ENCODE measurements at regions not wholly inside any gene's neighbourhood (a gene's known extent, or its start where the extent isn't known, plus 50 kb on each side); places are given as distances from the start of the nearest gene placed in this dataset.

- ChIA-PET CTCF (ENCODE audit: unreplicated experiment) (no interaction called here), POLR2A (no interaction called here)
- no peak overlapping the region for H2AFZ ChIP-seq (ENCODE audit: low read length)
- no peaks in the 10 kb centered on the region for H3K9me2 ChIP-seq (ENCODE audit: insufficient read depth, low read length)
- H3K4me3 ChIP-seq (ENCODE audit: low read depth, low read length, poor library complexity, severe bottlenecking), result no peak overlapping the region
- no peak for DNase-seq (ENCODE audit: low spot score)
- no peak overlapping the region for H3K4me2 ChIP-seq (ENCODE audit: low read length)
- no peaks in the 10 kb centered on the region for H3K36me3 ChIP-seq (ENCODE audit: insufficient read depth, low read length)
- no peaks in the 10 kb centered on the region for H3K9me3 ChIP-seq (ENCODE audit: low read length)
- H3K4me1 ChIP-seq (ENCODE audit: insufficient read depth, low read length, poor library complexity, severe bottlenecking), result no peaks in the 10 kb centered on the region
- BruUV-seq (replicated peaks), result no TSS peak
- H3K27ac ChIP-seq (ENCODE audit: low read depth, low read length, poor library complexity, severe bottlenecking), result no peak overlapping the region
- H4K20me1 ChIP-seq (ENCODE audit: insufficient read depth, low read length), result no peaks in the 10 kb centered on the region
- TF ChIP-seq CTCF (conservative IDR thresholded peaks at IDR 0.05; ENCODE audit: low read length) (no peak), EZH2phosphoT487 (IDR thresholded peaks at IDR 0.05; ENCODE audit: borderline replicate concordance, low read depth, low read length) (no peak)
- no peaks in the 10 kb centered on the region for H3K79me2 ChIP-seq (ENCODE audit: insufficient read depth, low read depth, low read length)
- intact Hi-C loops (cut with micrococcal nuclease; ENCODE audit: unreplicated experiment), result no loop called here
Measured at GRCh38 chr12:89067421-89068187, 284.7 kb downstream of the DUSP6 start.

GRCh38 chr12:89064780-89065179 lies 287.5 kb downstream of the DUSP6 start:
- Histone ChIP-seq H3K4me2 (ENCODE audit: low read length) (no peak overlapping the region), H3K9me3 (ENCODE audit: low read length) (no peaks in the 10 kb centered on the region), H3K4me1 (ENCODE audit: insufficient read depth, low read length, poor library complexity, severe bottlenecking) (no peaks in the 10 kb centered on the region), H3K79me2 (ENCODE audit: insufficient read depth, low read depth, low read length) (no peaks in the 10 kb centered on the region), H3K9me2 (ENCODE audit: insufficient read depth, low read length) (no peaks in the 10 kb centered on the region), H3K36me3 (ENCODE audit: insufficient read depth, low read length) (no peaks in the 10 kb centered on the region), H3K4me3 (ENCODE audit: low read depth, low read length, poor library complexity, severe bottlenecking) (no peak overlapping the region), H2AFZ (ENCODE audit: low read length) (no peak overlapping the region), H4K20me1 (ENCODE audit: insufficient read depth, low read length) (no peaks in the 10 kb centered on the region), H3K27ac (ENCODE audit: low read depth, low read length, poor library complexity, severe bottlenecking) (no peak overlapping the region)
- no TSS peak for BruUV-seq (replicated peaks)
- DNase-seq (ENCODE audit: low spot score), result no peak
- POLR2A ChIA-PET, result interaction anchor here (0.6 to 0.9 kb wide), 4 partner anchors 14 to 377 kb away, joined by 3 to 6 read pairs (median 4); no protein-coding TSS in a partner anchor
- CTCF ChIA-PET (ENCODE audit: unreplicated experiment), result no interaction called here
- intact Hi-C loops (cut with micrococcal nuclease; ENCODE audit: unreplicated experiment), result no loop called here
- TF ChIP-seq EZH2phosphoT487 (IDR thresholded peaks at IDR 0.05; ENCODE audit: borderline replicate concordance, low read depth, low read length) (no peak), CTCF (conservative IDR thresholded peaks at IDR 0.05; ENCODE audit: low read length) (no peak)

GRCh38 chr12:89064151-89064550 lies 288.1 kb downstream of the DUSP6 start:
- no peaks in the 10 kb centered on the region for H3K9me2 ChIP-seq (ENCODE audit: insufficient read depth, low read length)
- H2AFZ ChIP-seq (ENCODE audit: low read length), result no peak overlapping the region
- no peaks in the 10 kb centered on the region for H3K36me3 ChIP-seq (ENCODE audit: insufficient read depth, low read length)
- no peak overlapping the region for H3K4me3 ChIP-seq (ENCODE audit: low read depth, low read length, poor library complexity, severe bottlenecking)
- no peaks in the 10 kb centered on the region for H3K9me3 ChIP-seq (ENCODE audit: low read length)
- H3K4me1 ChIP-seq (ENCODE audit: insufficient read depth, low read length, poor library complexity, severe bottlenecking), result no peaks in the 10 kb centered on the region
- H3K4me2 ChIP-seq (ENCODE audit: low read length), result no peak overlapping the region
- no peaks in the 10 kb centered on the region for H3K79me2 ChIP-seq (ENCODE audit: insufficient read depth, low read depth, low read length)
- no TSS peak for BruUV-seq (replicated peaks)
- intact Hi-C loops (cut with micrococcal nuclease; ENCODE audit: unreplicated experiment), result no loop called here
- no peak for DNase-seq (ENCODE audit: low spot score)
- no peaks in the 10 kb centered on the region for H4K20me1 ChIP-seq (ENCODE audit: insufficient read depth, low read length)
- no peak overlapping the region for H3K27ac ChIP-seq (ENCODE audit: low read depth, low read length, poor library complexity, severe bottlenecking)
- TF ChIP-seq CTCF (conservative IDR thresholded peaks at IDR 0.05; ENCODE audit: low read length) (no peak), EZH2phosphoT487 (IDR thresholded peaks at IDR 0.05; ENCODE audit: borderline replicate concordance, low read depth, low read length) (no peak)
- ChIA-PET POLR2A (interaction anchor here (0.6 to 0.9 kb wide), 4 partner anchors 13 to 378 kb away, joined by 3 to 6 read pairs (median 4); no protein-coding TSS in a partner anchor), CTCF (ENCODE audit: unreplicated experiment) (no interaction called here)
